ENCODE measurements at regions not wholly inside any gene's neighbourhood (a gene's known extent, or its start where the extent isn't known, plus 50 kb on each side); places are given as distances from the start of the nearest gene placed in this dataset.

DNA sequence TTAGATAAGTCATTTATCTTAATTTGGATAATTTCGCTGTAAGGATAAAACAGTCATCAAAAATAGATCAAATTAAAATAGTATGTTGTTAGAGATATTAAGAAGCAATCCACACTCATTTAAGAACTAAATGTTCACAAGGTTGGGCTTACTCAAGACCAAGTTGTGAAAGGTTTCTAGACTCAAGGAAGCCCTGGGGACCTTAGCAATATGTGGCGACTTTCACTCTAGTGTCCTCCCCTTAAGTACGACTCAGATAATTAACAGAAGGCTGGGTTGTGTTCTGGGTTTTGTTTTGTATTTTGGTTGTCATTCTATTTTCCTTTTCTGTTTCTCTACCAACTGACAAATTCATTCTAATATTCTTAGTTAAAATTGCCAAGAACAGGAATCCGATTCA is 1008.0 kb downstream of the PCDH9 start:
- Histone ChIP-seq H3K9me3 (ENCODE audit: control insufficient read depth, insufficient read depth, low read length) (no peaks in the 10 kb centered on the region), H3K79me1 (ENCODE audit: low read depth in 1 of 2, low read length in 2 of 2) (no peaks in the 10 kb centered on the region), H2BK120ac (ENCODE audit: low read depth, low read length) (no peak overlapping the region), H3K4me1 (ENCODE audit: control insufficient read depth, insufficient read depth, low read length) (no peaks in the 10 kb centered on the region), H3K56ac (ENCODE audit: extremely low read depth, insufficient read depth, low read length) (no peak overlapping the region), H4K20me1 (ENCODE audit: insufficient read depth, low read length) (no peaks in the 10 kb centered on the region), H4K5ac (ENCODE audit: low read depth, low read length) (no peak overlapping the region), H2AK5ac (ENCODE audit: low read depth, low read length) (no peak overlapping the region), H3K27ac (ENCODE audit: insufficient read depth, low read length) (no peak overlapping the region), H3K4ac (ENCODE audit: low read depth, low read length) (no peak overlapping the region), H2BK15ac (ENCODE audit: low read depth, low read length) (no peak overlapping the region), H3K36me3 (ENCODE audit: control insufficient read depth, insufficient read depth, low read length) (no peaks in the 10 kb centered on the region), H2BK20ac (ENCODE audit: low read depth, low read length) (no peak overlapping the region), H3K18ac (ENCODE audit: low read depth, low read length) (no peak overlapping the region), H2AFZ (replicated peaks; ENCODE audit: low read length, poor library complexity) (no peak overlapping the region), H4K8ac (ENCODE audit: low read depth in 2 of 2, low read length in 2 of 2) (no peak overlapping the region), H3K14ac (replicated peaks; ENCODE audit: low read depth, low read length) (no peak overlapping the region), H2AK9ac (replicated peaks; ENCODE audit: low read depth, low read length, poor library complexity) (no peak overlapping the region), H3K27me3 (ENCODE audit: control insufficient read depth, insufficient read depth, low read length) (no peaks in the 10 kb centered on the region), H3K9ac (ENCODE audit: low read depth, low read length) (no peak overlapping the region), H3K4me2 (ENCODE audit: low read depth, low read length) (no peak overlapping the region), H2BK5ac (ENCODE audit: low read depth, low read length, poor library complexity, severe bottlenecking) (no peak overlapping the region), H3K9me1 (ENCODE audit: insufficient read depth, low read length) (no peaks in the 10 kb centered on the region), H3K23ac (ENCODE audit: low read depth, low read length) (no peak overlapping the region; the same call in 1 of the 2 replicates), H3K4me3 (ENCODE audit: insufficient read depth, low read depth, low read length) (no peak overlapping the region), H4K91ac (ENCODE audit: insufficient read depth, low read depth, low read length) (no peak overlapping the region)
- no CpG with 5 or more reads among the region's 4 CpGs for WGBS, 2 experiments (ENCODE audit: extremely low coverage in 2 of 2, insufficient read length in 1 of 2)
- CTCF ChIA-PET = no interaction called here
- BruUV-seq (replicated peaks) = no TSS peak
- intact Hi-C loops (cut with micrococcal nuclease) (no loop called here), in situ Hi-C loops (cut with MboI; ENCODE audit: low sequenced_read_pairs) (no loop called here), dilution Hi-C loops (cut with HindIII; ENCODE audit: low sequenced_read_pairs, unreplicated experiment) (no loop called here)
- POLR2A ChIA-PET (ENCODE audit: unreplicated experiment) = no interaction called here
- ATAC-seq (ENCODE audit: low read depth) (no peak), DNase-seq (no peak)
- no peak for TF ChIP-seq NFE2L2 (IDR thresholded peaks at IDR 0.05; ENCODE audit: low read depth, low read length)
- no peak for TF ChIP-seq CHD1 (IDR thresholded peaks at IDR 0.05; ENCODE audit: low read depth, low read length)
- TF ChIP-seq CEBPB (IDR thresholded peaks at IDR 0.05; ENCODE audit: low read depth, low read length) = no peak
